T-cell (primary cell): ENCODE measurements at regions not wholly inside any gene's neighbourhood (a gene's known extent, or its start where the extent isn't known, plus 50 kb on each side); places are given as distances from the start of the nearest gene placed in this dataset.

Experiments
- ATAC-seq, 4 experiments: fragments of 200-7000 bp in 3 of 4; fragments of 150-1000 bp in 1 of 4; cut with Tn5 transposase; replicated peaks in 1 of 4; 1 replicate in 3 of 4; 2 replicates in 1 of 4; pipeline ENCODE4 v1.10.0; 2021; ENCODE audit warnings: moderate library complexity in 3 of 4, mild to moderate bottlenecking in 2 of 4, moderate number of reproducible peaks in 1 of 4
- CTCF ChIA-PET, 2 donors: fragments of 300-600 bp; sonication (Branson Sonifier 250); formaldehyde crosslinking; loops; one replicate each; lab custom pipeline; 2022; ENCODE audit warnings: antibody characterized with exemption in 2 of 2; lab: Charles Lee
- POLR2A ChIA-PET, 2 donors: fragments of 300-600 bp; sonication (Branson Sonifier 250); formaldehyde crosslinking; loops; one replicate each; lab custom pipeline; 2022; ENCODE audit warnings: antibody characterized with exemption in 2 of 2; lab: Charles Lee
- DNase-seq, 35 experiments: peaks; one replicate each; pipeline versions ENCODE4 v3.0.0 to v3.0.0-alpha.2; 2013 to 2023
- H3K27ac ChIP-seq: one replicate; pipeline ENCODE4 v1.5.1; 2013; ENCODE audit warnings: low read length
- H3K27me3 ChIP-seq, 2 experiments: replicated peaks in 1 of 2; 1 replicate in 1 of 2; 2 replicates in 1 of 2; pipeline versions ENCODE4 v1.6.1 to v1.7.0; 2013; ENCODE audit warnings: low read length in 1 of 2, mixed read lengths in 1 of 2; ENCODE audit not compliant: control insufficient read depth in 2 of 2, insufficient read depth in 2 of 2; ENCODE audit errors: extremely low read depth in 1 of 2
- H3K36me3 ChIP-seq, 2 donors: 1 replicate in 1 of 2; 2 replicates in 1 of 2; pipeline versions ENCODE4 v1.6.1 to v1.7.0; 2013; ENCODE audit warnings: low read length in 1 of 2; ENCODE audit not compliant: control insufficient read depth in 2 of 2, insufficient read depth in 1 of 2; ENCODE audit errors: extremely low read depth in 1 of 2
- H3K4me1 ChIP-seq, 2 experiments: 1 replicate in 1 of 2; 2 replicates in 1 of 2; pipeline versions ENCODE4 v1.6.1 to v1.7.0; 2013; ENCODE audit warnings: low read length in 2 of 2, mixed read lengths in 1 of 2; ENCODE audit not compliant: insufficient read depth in 2 of 2, control insufficient read depth in 1 of 2; ENCODE audit errors: extremely low read depth in 1 of 2
- H3K4me3 ChIP-seq, 2 donors: 1 replicate in 1 of 2; 2 replicates in 1 of 2; pipeline versions ENCODE4 v1.5.1 to v1.7.0; 2013; ENCODE audit warnings: mild to moderate bottlenecking in 2 of 2, low read length in 1 of 2, moderate library complexity in 1 of 2; ENCODE audit not compliant: control insufficient read depth in 1 of 2; ENCODE audit errors: extremely low read depth in 1 of 2
- H3K9me3 ChIP-seq: 2 replicates; pipeline ENCODE4 v1.7.0; 2013
- H3K27ac Mint-ChIP-seq, 2 donors: one replicate each; pipeline ENCODE4 v1.8.0; 2020 to 2021; ENCODE audit warnings: mild to moderate bottlenecking in 2 of 2, mixed read lengths in 2 of 2
- H3K27me3 Mint-ChIP-seq, 2 donors: one replicate each; pipeline ENCODE4 v1.8.0; 2021 to 2022; ENCODE audit warnings: mixed read lengths in 2 of 2
- H3K36me3 Mint-ChIP-seq: one replicate; pipeline ENCODE4 v1.8.0; 2021; ENCODE audit warnings: mixed read lengths
- H3K4me1 Mint-ChIP-seq, 3 donors: one replicate each; pipeline ENCODE4 v1.8.0; 2020 to 2022; ENCODE audit warnings: mixed read lengths in 3 of 3, mild to moderate bottlenecking in 1 of 3
- H3K4me3 Mint-ChIP-seq, 3 donors: one replicate each; pipeline ENCODE4 v1.8.0; 2020 to 2022; ENCODE audit warnings: mild to moderate bottlenecking in 3 of 3, mixed read lengths in 3 of 3, moderate library complexity in 3 of 3
- H3K9me3 Mint-ChIP-seq, 3 donors: one replicate each; pipeline ENCODE4 v1.8.0; 2020 to 2022; ENCODE audit warnings: mixed read lengths in 3 of 3
- WGBS: methylation state at CpG from one replicate; pipeline ENCODE4 v1.1.5; 2013; ENCODE audit warnings: missing lambda C conversion rate; ENCODE audit not compliant: insufficient coverage; 5-methylcytosine and 5-hydroxymethylcytosine counted together

GRCh38 chr20:12161734-12162133, 244.0 kb downstream of the BTBD3 start:
- H3K4me1 ChIP-seq: no peaks in the 10 kb centered on the region
- POLR2A ChIA-PET: no interaction called here
- CTCF ChIA-PET: no interaction called here
- H3K9me3 Mint-ChIP-seq: peaks cover 20 to 27% (median 23%) of the 10 kb centered on the region in 3 donors
- no peaks in the 10 kb centered on the region for H3K36me3 Mint-ChIP-seq
- no peak overlapping the region for H3K27ac ChIP-seq
- no peaks in the 10 kb centered on the region for H3K36me3 ChIP-seq
- ATAC-seq (no peak), DNase-seq (no peak)
- H3K27ac Mint-ChIP-seq: no peak overlapping the region
- H3K27me3 Mint-ChIP-seq: no peaks in the 10 kb centered on the region
- no peak overlapping the region for H3K4me3 Mint-ChIP-seq
- no peaks in the 10 kb centered on the region for H3K9me3 ChIP-seq
- no peaks in the 10 kb centered on the region for H3K4me1 Mint-ChIP-seq
- H3K27me3 ChIP-seq: no peaks in the 10 kb centered on the region
- H3K4me3 ChIP-seq: no peak overlapping the region
- no CpG with 5 or more reads among the region's 2 CpGs for WGBS

- no peak overlapping the region for H3K27ac ChIP-seq
- ChIA-PET POLR2A (no interaction called here), CTCF (no interaction called here)
- DNase-seq: no peak
- Mint-ChIP-seq H3K36me3 (no peaks in the 10 kb centered on the region), H3K4me3 (no peak overlapping the region), H3K4me1 (no peaks in the 10 kb centered on the region), H3K27me3 (no peaks in the 10 kb centered on the region), H3K27ac (no peak overlapping the region), H3K9me3 (peaks cover 28 to 46% (median 35%) of the 10 kb centered on the region in 3 donors)
- H3K9me3 ChIP-seq: no peaks in the 10 kb centered on the region
- no peaks in the 10 kb centered on the region for H3K4me1 ChIP-seq
- H3K4me3 ChIP-seq: no peak overlapping the region
- 68% methylated on average over 4 of the region's 4 CpGs for WGBS
- H3K36me3 ChIP-seq: no peaks in the 10 kb centered on the region
- no peak for ATAC-seq
- no peaks in the 10 kb centered on the region for H3K27me3 ChIP-seq
Observed at GRCh38 chr20:12166053-12166717, 248.5 kb downstream of the BTBD3 start.

- Histone ChIP-seq H3K9me3 (no peaks in the 10 kb centered on the region), H3K36me3 (no peaks in the 10 kb centered on the region), H3K27me3 (no peaks in the 10 kb centered on the region), H3K4me3 (no peak overlapping the region), H3K4me1 (no peaks in the 10 kb centered on the region), H3K27ac (no peak overlapping the region)
- ChIA-PET POLR2A (no interaction called here), CTCF (no interaction called here)
- Mint-ChIP-seq H3K9me3 (peaks cover 23 to 37% (median 36%) of the 10 kb centered on the region in 3 donors), H3K27ac (no peak overlapping the region), H3K27me3 (no peaks in the 10 kb centered on the region), H3K36me3 (no peaks in the 10 kb centered on the region), H3K4me3 (no peak overlapping the region), H3K4me1 (no peaks in the 10 kb centered on the region)
- ATAC-seq (no peak), DNase-seq (no peak)
- WGBS: no CpG with 5 or more reads among the region's 1 CpG
Observed at GRCh38 chr20:12170406-12170805, 252.7 kb downstream of the BTBD3 start.

- DNase-seq (no peak), ATAC-seq (no peak)
- Histone ChIP-seq H3K27me3 (no peaks in the 10 kb centered on the region), H3K4me3 (no peak overlapping the region), H3K4me1 (no peaks in the 10 kb centered on the region), H3K9me3 (no peaks in the 10 kb centered on the region), H3K36me3 (no peaks in the 10 kb centered on the region), H3K27ac (no peak overlapping the region)
- H3K36me3 Mint-ChIP-seq: no peaks in the 10 kb centered on the region
- no peaks in the 10 kb centered on the region for H3K27me3 Mint-ChIP-seq
- ChIA-PET POLR2A (no interaction called here), CTCF (no interaction called here)
- no peak overlapping the region for H3K4me3 Mint-ChIP-seq
- 35% methylated on average over 2 of the region's 2 CpGs for WGBS
- H3K9me3 Mint-ChIP-seq: peaks cover 14 to 34% (median 29%) of the 10 kb centered on the region in 3 donors
- no peak overlapping the region for H3K27ac Mint-ChIP-seq
- no peaks in the 10 kb centered on the region for H3K4me1 Mint-ChIP-seq
Observed at GRCh38 chr20:12171923-12172524, 254.3 kb downstream of the BTBD3 start.

- no peak for ATAC-seq
- no CpG with 5 or more reads among the region's 2 CpGs for WGBS
Observed at GRCh38 chr20:12173347-12174012, 255.8 kb downstream of the BTBD3 start.

GRCh38 chr20:12175538-12175937, 257.8 kb downstream of the BTBD3 start:
- Mint-ChIP-seq H3K27ac (no peak overlapping the region), H3K27me3 (no peaks in the 10 kb centered on the region), H3K4me1 (no peaks in the 10 kb centered on the region), H3K4me3 (no peak overlapping the region), H3K36me3 (no peaks in the 10 kb centered on the region), H3K9me3 (peaks cover 2 to 22% (median 8%) of the 10 kb centered on the region in 3 donors)
- DNase-seq (no peak), ATAC-seq (no peak)
- Histone ChIP-seq H3K27ac (no peak overlapping the region), H3K4me3 (no peak overlapping the region), H3K27me3 (no peaks in the 10 kb centered on the region), H3K36me3 (no peaks in the 10 kb centered on the region), H3K9me3 (no peaks in the 10 kb centered on the region), H3K4me1 (no peaks in the 10 kb centered on the region)
- ChIA-PET CTCF (no interaction called here), POLR2A (no interaction called here)

More at GRCh38 chr20:12173347-12174012, 255.8 kb downstream of the BTBD3 start:
- no peak overlapping the region for H3K4me3 ChIP-seq
- H3K9me3 ChIP-seq: no peaks in the 10 kb centered on the region
- no peak overlapping the region for H3K27ac ChIP-seq
- H3K27me3 Mint-ChIP-seq: no peaks in the 10 kb centered on the region
- DNase-seq: no peak
- CTCF ChIA-PET: no interaction called here
- no peaks in the 10 kb centered on the region for H3K27me3 ChIP-seq
- no peak overlapping the region for H3K27ac Mint-ChIP-seq
- no peaks in the 10 kb centered on the region for H3K36me3 ChIP-seq
- no peaks in the 10 kb centered on the region for H3K4me1 ChIP-seq
- H3K36me3 Mint-ChIP-seq: no peaks in the 10 kb centered on the region
- POLR2A ChIA-PET: no interaction called here
- peaks cover 11 to 28% (median 17%) of the 10 kb centered on the region in 3 donors for H3K9me3 Mint-ChIP-seq
- no peak overlapping the region for H3K4me3 Mint-ChIP-seq
- H3K4me1 Mint-ChIP-seq: no peaks in the 10 kb centered on the region
